ENCODE measurements at regions not wholly inside any gene's neighbourhood (a gene's known extent, or its start where the extent isn't known, plus 50 kb on each side); places are given as distances from the start of the nearest gene placed in this dataset.

DNA sequence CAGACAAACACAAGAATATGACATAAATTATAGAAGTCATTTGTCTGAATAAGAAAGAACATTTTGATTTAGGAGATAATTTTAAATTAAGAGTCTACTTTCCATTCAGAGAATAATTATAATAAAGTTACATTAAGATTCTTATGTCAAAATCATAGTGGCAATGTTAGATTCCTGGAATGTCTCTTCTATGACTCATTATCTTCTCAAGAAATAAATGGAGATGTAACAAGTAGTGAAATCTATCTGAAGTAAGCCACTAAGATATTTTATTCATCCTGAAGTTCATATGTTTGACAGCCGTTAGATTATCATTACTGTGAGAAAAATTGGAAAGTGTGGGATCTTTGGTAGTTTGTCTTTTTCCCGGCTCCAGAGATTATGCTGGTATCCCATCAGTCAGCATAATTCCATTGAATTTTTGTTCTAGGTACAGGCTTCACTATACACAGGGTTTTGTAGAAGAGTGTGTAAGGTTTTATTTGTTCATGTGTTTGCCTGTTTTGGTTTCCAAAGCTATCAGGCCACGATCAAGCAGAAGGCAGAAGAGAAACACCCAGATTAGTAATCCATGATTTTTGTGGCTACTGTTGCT lies 1246.6 kb upstream of the LRRTM1 start:
- Histone ChIP-seq H3K9me3 (ENCODE audit: control insufficient read depth, low read depth, low read length) (no peaks in the 10 kb centered on the region), H3K27me3 (ENCODE audit: control insufficient read depth, extremely low read depth, insufficient read depth, low read length) (no peaks in the 10 kb centered on the region)
- TF ChIP-seq, protein P1, sequence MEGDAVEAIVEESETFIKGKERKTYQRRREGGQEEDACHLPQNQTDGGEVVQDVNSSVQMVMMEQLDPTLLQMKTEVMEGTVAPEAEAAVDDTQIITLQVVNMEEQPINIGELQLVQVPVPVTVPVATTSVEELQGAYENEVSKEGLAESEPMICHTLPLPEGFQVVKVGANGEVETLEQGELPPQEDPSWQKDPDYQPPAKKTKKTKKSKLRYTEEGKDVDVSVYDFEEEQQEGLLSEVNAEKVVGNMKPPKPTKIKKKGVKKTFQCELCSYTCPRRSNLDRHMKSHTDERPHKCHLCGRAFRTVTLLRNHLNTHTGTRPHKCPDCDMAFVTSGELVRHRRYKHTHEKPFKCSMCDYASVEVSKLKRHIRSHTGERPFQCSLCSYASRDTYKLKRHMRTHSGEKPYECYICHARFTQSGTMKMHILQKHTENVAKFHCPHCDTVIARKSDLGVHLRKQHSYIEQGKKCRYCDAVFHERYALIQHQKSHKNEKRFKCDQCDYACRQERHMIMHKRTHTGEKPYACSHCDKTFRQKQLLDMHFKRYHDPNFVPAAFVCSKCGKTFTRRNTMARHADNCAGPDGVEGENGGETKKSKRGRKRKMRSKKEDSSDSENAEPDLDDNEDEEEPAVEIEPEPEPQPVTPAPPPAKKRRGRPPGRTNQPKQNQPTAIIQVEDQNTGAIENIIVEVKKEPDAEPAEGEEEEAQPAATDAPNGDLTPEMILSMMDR (optimal IDR thresholded peaks at IDR 0.05 in 1 of 3, IDR thresholded peaks at IDR 0.05 in 1 of 3, conservative IDR thresholded peaks at IDR 0.05 in 1 of 3; ENCODE audit: extremely low read depth in 1 of 3, insufficient read depth in 2 of 3, low read length in 3 of 3): no peak
- no peak for TF ChIP-seq EZH2 (IDR thresholded peaks at IDR 0.05; ENCODE audit: low read length)

DNA sequence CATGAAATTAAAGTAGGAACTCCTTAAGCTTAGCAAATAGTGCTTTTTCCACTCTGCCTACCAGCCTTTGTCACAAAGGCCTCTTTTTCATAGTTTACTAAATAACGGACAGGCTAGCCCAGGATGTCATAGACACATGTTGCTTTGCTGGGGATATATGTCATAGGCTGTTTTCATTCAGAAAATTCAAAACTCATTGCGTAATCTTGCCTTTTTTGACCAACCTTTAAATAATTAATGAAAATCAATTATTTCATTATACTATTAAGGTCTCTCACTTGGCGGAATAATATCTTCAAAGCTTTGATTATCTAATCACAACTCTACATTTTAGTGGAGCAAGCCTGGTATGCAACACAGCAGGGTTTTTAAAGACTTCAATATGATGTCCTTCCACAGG lies 1245.7 kb upstream of the LRRTM1 start:
- Histone ChIP-seq H3K27ac (ENCODE audit: control insufficient read depth, insufficient read depth, low read length) (no peak overlapping the region), H3K9me3 (ENCODE audit: control insufficient read depth, low read depth, low read length) (no peaks in the 10 kb centered on the region), H3K27me3 (ENCODE audit: control insufficient read depth, extremely low read depth, insufficient read depth, low read length) (no peaks in the 10 kb centered on the region), H3K36me3 (ENCODE audit: control insufficient read depth in 2 of 2, extremely low read depth in 1 of 2, insufficient read depth in 2 of 2, low read length in 2 of 2) (no peaks in the 10 kb centered on the region), H3K9ac (ENCODE audit: control insufficient read depth, extremely low read depth, insufficient read depth, low read length) (no peak overlapping the region), H2AFZ (ENCODE audit: control insufficient read depth, low read length) (no peak overlapping the region), H4K20me1 (ENCODE audit: control insufficient read depth, extremely low read depth, insufficient read depth, low read length) (no peaks in the 10 kb centered on the region), H3K79me2 (ENCODE audit: control insufficient read depth, insufficient read depth, low read length) (no peaks in the 10 kb centered on the region), H3K9me1 (ENCODE audit: control insufficient read depth, extremely low read depth, insufficient read depth, low read length) (no peaks in the 10 kb centered on the region), H3K4me1 (ENCODE audit: control insufficient read depth, extremely low read depth, insufficient read depth, low read length) (no peaks in the 10 kb centered on the region), H3K4me2 (ENCODE audit: control insufficient read depth, extremely low read depth, insufficient read depth, low read depth, low read length) (no peak overlapping the region), H3K4me3 (ENCODE audit: control insufficient read depth in 2 of 3, extremely low read depth in 1 of 3, insufficient read depth in 2 of 3, low read depth in 1 of 3, low read length in 3 of 3) (no peak overlapping the region)
- dilution Hi-C loops (cut with MboI; ENCODE audit: extremely low pct_ligation_motif_present, low sequenced_read_pairs): no loop called here
- TF ChIP-seq, protein P1 (optimal IDR thresholded peaks at IDR 0.05 in 1 of 3, IDR thresholded peaks at IDR 0.05 in 1 of 3, conservative IDR thresholded peaks at IDR 0.05 in 1 of 3; ENCODE audit: extremely low read depth in 1 of 3, insufficient read depth in 2 of 3, low read length in 3 of 3): no peak
- TF ChIP-seq EZH2 (IDR thresholded peaks at IDR 0.05; ENCODE audit: low read length): no peak
- FAIRE-seq (no peak), DNase-seq (ENCODE audit: low read depth, low spot score) (no peak)

More for the DNA sequence above, 1246.6 kb upstream of the LRRTM1 start:
- no peak overlapping the region for H2AFZ ChIP-seq (ENCODE audit: control insufficient read depth, low read length)
- H3K9me1 ChIP-seq (ENCODE audit: control insufficient read depth, extremely low read depth, insufficient read depth, low read length): no peaks in the 10 kb centered on the region
- no peak overlapping the region for H3K4me3 ChIP-seq (ENCODE audit: control insufficient read depth in 2 of 3, extremely low read depth in 1 of 3, insufficient read depth in 2 of 3, low read depth in 1 of 3, low read length in 3 of 3)
- H3K9ac ChIP-seq (ENCODE audit: control insufficient read depth, extremely low read depth, insufficient read depth, low read length): no peak overlapping the region
- H4K20me1 ChIP-seq (ENCODE audit: control insufficient read depth, extremely low read depth, insufficient read depth, low read length): no peaks in the 10 kb centered on the region
- no peaks in the 10 kb centered on the region for H3K4me1 ChIP-seq (ENCODE audit: control insufficient read depth, extremely low read depth, insufficient read depth, low read length)
- no peak for DNase-seq (ENCODE audit: low read depth, low spot score)
- dilution Hi-C loops (cut with MboI; ENCODE audit: extremely low pct_ligation_motif_present, low sequenced_read_pairs): no loop called here
- H3K36me3 ChIP-seq (ENCODE audit: control insufficient read depth in 2 of 2, extremely low read depth in 1 of 2, insufficient read depth in 2 of 2, low read length in 2 of 2): no peaks in the 10 kb centered on the region
- FAIRE-seq: no peak
- no peaks in the 10 kb centered on the region for H3K79me2 ChIP-seq (ENCODE audit: control insufficient read depth, insufficient read depth, low read length)
- no peak overlapping the region for H3K27ac ChIP-seq (ENCODE audit: control insufficient read depth, insufficient read depth, low read length)
- no peak overlapping the region for H3K4me2 ChIP-seq (ENCODE audit: control insufficient read depth, extremely low read depth, insufficient read depth, low read depth, low read length)
